Neuronal stem cell (in vitro differentiated cells): ENCODE measurements at regions not wholly inside any gene's neighbourhood (a gene's known extent, or its start where the extent isn't known, plus 50 kb on each side); places are given as distances from the start of the nearest gene placed in this dataset.

Source experiments
- DNase-seq: peaks from one replicate; pipeline ENCODE4 v3.0.0-alpha.2; 2013; ENCODE audit warnings: low spot score
- H2AFZ ChIP-seq: one replicate; pipeline ENCODE4 v1.6.1; 2013; ENCODE audit warnings: mild to moderate bottlenecking, low read length, inconsistent platforms
- H2AK5ac ChIP-seq: 2 replicates; pipeline ENCODE4 v1.6.1; 2013; ENCODE audit warnings: low read depth, mild to moderate bottlenecking, inconsistent platforms, low read length, moderate library complexity, mixed read lengths
- H2BK120ac ChIP-seq: 2 replicates; pipeline ENCODE4 v1.6.1; 2013; ENCODE audit warnings: low read depth, mild to moderate bottlenecking, inconsistent platforms, low read length, moderate library complexity, mixed read lengths
- H2BK12ac ChIP-seq: one replicate; pipeline ENCODE4 v1.6.1; 2013; ENCODE audit warnings: low read length, inconsistent platforms
- H2BK15ac ChIP-seq: 2 replicates; pipeline ENCODE4 v1.6.1; 2013; ENCODE audit warnings: mild to moderate bottlenecking, low read length, inconsistent platforms, mixed read lengths
- H2BK5ac ChIP-seq: one replicate; pipeline ENCODE4 v1.6.1; 2013; ENCODE audit warnings: inconsistent platforms, mild to moderate bottlenecking, low read length, moderate library complexity
- H3K14ac ChIP-seq: one replicate; pipeline ENCODE4 v1.6.1; 2013; ENCODE audit warnings: low read length, inconsistent platforms
- H3K18ac ChIP-seq: 2 replicates; pipeline ENCODE4 v1.6.1; 2013; ENCODE audit warnings: low read length, inconsistent platforms
- H3K23ac ChIP-seq: 2 replicates; pipeline ENCODE4 v1.6.1; 2013; ENCODE audit warnings: low read depth, mild to moderate bottlenecking, mixed read lengths, low read length, inconsistent platforms; ENCODE audit not compliant: poor library complexity
- H3K27ac ChIP-seq: replicated peaks from 3 replicates; pipeline ENCODE4 v1.5.1; 2013; ENCODE audit warnings: low read length, inconsistent platforms
- H3K27me3 ChIP-seq, 3 experiments: 2 replicates each; pipeline ENCODE4 v1.6.1; 2013; ENCODE audit warnings: low read length in 3 of 3, mild to moderate bottlenecking in 2 of 3, inconsistent platforms in 1 of 3, low read depth in 1 of 3, mixed read lengths in 1 of 3, moderate library complexity in 1 of 3; ENCODE audit not compliant: control insufficient read depth in 3 of 3, insufficient read depth in 3 of 3
- H3K36me3 ChIP-seq, 2 donors: replicated peaks in 1 of 2; 2 replicates each; pipeline ENCODE4 v1.6.1; 2013; ENCODE audit warnings: low read length in 2 of 2; ENCODE audit not compliant: control insufficient read depth in 2 of 2, insufficient read depth in 2 of 2
- H3K4ac ChIP-seq: 2 replicates; pipeline ENCODE4 v1.6.1; 2013; ENCODE audit warnings: inconsistent platforms, mild to moderate bottlenecking, low read length, moderate library complexity
- H3K4me1 ChIP-seq, 2 donors: 1 replicate in 1 of 2; 2 replicates in 1 of 2; pipeline ENCODE4 v1.6.1; 2013; ENCODE audit warnings: low read length in 2 of 2, low read depth in 1 of 2; ENCODE audit not compliant: control insufficient read depth in 2 of 2, insufficient read depth in 1 of 2
- H3K4me2 ChIP-seq: one replicate; pipeline ENCODE4 v1.6.1; 2013; ENCODE audit warnings: mild to moderate bottlenecking, low read length, inconsistent platforms; ENCODE audit not compliant: insufficient read depth, poor library complexity, severe bottlenecking
- H3K4me3 ChIP-seq, 2 donors: 2 replicates each; pipeline ENCODE4 v1.5.1; 2013; ENCODE audit warnings: low read length in 2 of 2, mild to moderate bottlenecking in 2 of 2, inconsistent platforms in 1 of 2, moderate library complexity in 1 of 2
- H3K79me1 ChIP-seq: one replicate; pipeline ENCODE4 v1.6.1; 2013; ENCODE audit warnings: low read depth, mild to moderate bottlenecking, inconsistent platforms, low read length, moderate library complexity
- H3K9ac ChIP-seq: one replicate; pipeline ENCODE4 v1.6.1; 2013; ENCODE audit warnings: mild to moderate bottlenecking, low read depth, low read length, inconsistent platforms; ENCODE audit not compliant: poor library complexity
- H3K9me3 ChIP-seq, 2 donors: replicated peaks in 1 of 2; 2 replicates each; pipeline versions ENCODE3 to v1.6.1; 2013; ENCODE audit warnings: low read length in 2 of 2, mild to moderate bottlenecking in 2 of 2, inconsistent platforms in 1 of 2, low read depth in 1 of 2, mixed read lengths in 1 of 2, moderate library complexity in 1 of 2; ENCODE audit not compliant: control insufficient read depth in 2 of 2, insufficient read depth in 1 of 2
- H4K8ac ChIP-seq: one replicate; pipeline ENCODE4 v1.6.1; 2013; ENCODE audit warnings: low read depth, mild to moderate bottlenecking, inconsistent platforms, low read length, moderate library complexity
- H4K91ac ChIP-seq: one replicate; pipeline ENCODE4 v1.6.1; 2013; ENCODE audit warnings: low read length, low read depth, mild to moderate bottlenecking, inconsistent platforms; ENCODE audit not compliant: poor library complexity
- WGBS, 2 donors: extraction: QIAGEN DNeasy Blood & Tissue Kit; methylation state at CpG; one replicate each; pipeline ENCODE4 v1.1.7; 2013; ENCODE audit warnings: missing lambda C conversion rate in 2 of 2, mixed read lengths in 1 of 2; ENCODE audit not compliant: insufficient read length in 2 of 2, insufficient replicate concordance in 1 of 2; ENCODE audit errors: extremely low coverage in 2 of 2; 5-methylcytosine and 5-hydroxymethylcytosine counted together

GRCh38 chr11:97637701-97638100 is 1247.9 kb downstream of the JRKL start:
- Histone ChIP-seq H2BK12ac (no peak overlapping the region), H3K18ac (no peak overlapping the region), H3K79me1 (no peaks in the 10 kb centered on the region), H3K9me3 (no peaks in the 10 kb centered on the region), H3K9ac (no peak overlapping the region), H3K14ac (no peak overlapping the region), H3K27me3 (no peaks in the 10 kb centered on the region), H3K23ac (no peak overlapping the region), H3K4me2 (no peak overlapping the region), H2BK5ac (no peak overlapping the region), H3K36me3 (no peaks in the 10 kb centered on the region), H2BK15ac (no peak overlapping the region), H2BK120ac (no peak overlapping the region), H3K27ac (no peak overlapping the region), H3K4me3 (no peak overlapping the region), H2AFZ (no peak overlapping the region), H3K4ac (no peak overlapping the region), H4K8ac (no peak overlapping the region), H4K91ac (no peak overlapping the region), H3K4me1 (no peaks in the 10 kb centered on the region), H2AK5ac (no peak overlapping the region)
- DNase-seq = no peak

- no peak for DNase-seq
- no CpG with 5 or more reads among the region's 1 CpG for WGBS, 2 donors
- Histone ChIP-seq H3K27ac (no peak overlapping the region), H4K8ac (no peak overlapping the region), H2AK5ac (no peak overlapping the region), H3K4me2 (no peak overlapping the region), H2BK5ac (no peak overlapping the region), H3K18ac (no peak overlapping the region), H3K9ac (no peak overlapping the region), H3K14ac (no peak overlapping the region), H3K27me3 (no peaks in the 10 kb centered on the region), H2BK15ac (no peak overlapping the region), H3K36me3 (no peaks in the 10 kb centered on the region), H3K4ac (no peak overlapping the region), H2BK120ac (no peak overlapping the region), H3K23ac (no peak overlapping the region), H3K79me1 (no peaks in the 10 kb centered on the region), H2BK12ac (no peak overlapping the region), H3K9me3 (no peaks in the 10 kb centered on the region), H2AFZ (no peak overlapping the region), H3K4me1 (no peaks in the 10 kb centered on the region), H4K91ac (no peak overlapping the region), H3K4me3 (no peak overlapping the region)
Observed at GRCh38 chr11:97638641-97639224, 1248.9 kb downstream of the JRKL start.

- DNase-seq = no peak
- H3K79me1 ChIP-seq = no peaks in the 10 kb centered on the region
- H3K23ac ChIP-seq = no peak overlapping the region
- no peaks in the 10 kb centered on the region for H3K4me1 ChIP-seq
- no peaks in the 10 kb centered on the region for H3K27me3 ChIP-seq
- H2BK15ac ChIP-seq = no peak overlapping the region
- H3K14ac ChIP-seq = no peak overlapping the region
- H2AK5ac ChIP-seq = no peak overlapping the region
- no peak overlapping the region for H2BK120ac ChIP-seq
- no peak overlapping the region for H3K9ac ChIP-seq
- H2BK12ac ChIP-seq = no peak overlapping the region
- H3K9me3 ChIP-seq = no peaks in the 10 kb centered on the region
- no peak overlapping the region for H4K91ac ChIP-seq
- no peak overlapping the region for H2BK5ac ChIP-seq
- H3K36me3 ChIP-seq = no peaks in the 10 kb centered on the region
- no peak overlapping the region for H4K8ac ChIP-seq
- no peak overlapping the region for H3K18ac ChIP-seq
- H2AFZ ChIP-seq = no peak overlapping the region
- no peak overlapping the region for H3K4ac ChIP-seq
- H3K4me3 ChIP-seq = no peak overlapping the region
- H3K4me2 ChIP-seq = no peak overlapping the region
- no peak overlapping the region for H3K27ac ChIP-seq
Observed at GRCh38 chr11:97641988-97642387, 1252.2 kb downstream of the JRKL start.

- no peak overlapping the region for H3K4me2 ChIP-seq
- H3K23ac ChIP-seq = no peak overlapping the region
- H3K14ac ChIP-seq = no peak overlapping the region
- no peak overlapping the region for H3K27ac ChIP-seq
- no CpG with 5 or more reads among the region's 3 CpGs for WGBS, 2 donors
- H2AFZ ChIP-seq = no peak overlapping the region
- H3K79me1 ChIP-seq = no peaks in the 10 kb centered on the region
- H3K4me3 ChIP-seq = no peak overlapping the region
- H3K27me3 ChIP-seq = no peaks in the 10 kb centered on the region
- H3K9ac ChIP-seq = no peak overlapping the region
- H3K4ac ChIP-seq = no peak overlapping the region
- no peaks in the 10 kb centered on the region for H3K4me1 ChIP-seq
- H4K91ac ChIP-seq = no peak overlapping the region
- no peak overlapping the region for H2BK5ac ChIP-seq
- H3K9me3 ChIP-seq = no peaks in the 10 kb centered on the region
- no peak overlapping the region for H2BK12ac ChIP-seq
- no peak overlapping the region for H2BK120ac ChIP-seq
- no peak overlapping the region for H3K18ac ChIP-seq
- no peak for DNase-seq
- no peak overlapping the region for H2BK15ac ChIP-seq
- no peak overlapping the region for H4K8ac ChIP-seq
- no peak overlapping the region for H2AK5ac ChIP-seq
- H3K36me3 ChIP-seq = no peaks in the 10 kb centered on the region
Observed at GRCh38 chr11:97645736-97646135, 1255.9 kb downstream of the JRKL start.
